ENCODE measurements at regions not wholly inside any gene's neighbourhood (a gene's known extent, or its start where the extent isn't known, plus 50 kb on each side); places are given as distances from the start of the nearest gene placed in this dataset.

DNA sequence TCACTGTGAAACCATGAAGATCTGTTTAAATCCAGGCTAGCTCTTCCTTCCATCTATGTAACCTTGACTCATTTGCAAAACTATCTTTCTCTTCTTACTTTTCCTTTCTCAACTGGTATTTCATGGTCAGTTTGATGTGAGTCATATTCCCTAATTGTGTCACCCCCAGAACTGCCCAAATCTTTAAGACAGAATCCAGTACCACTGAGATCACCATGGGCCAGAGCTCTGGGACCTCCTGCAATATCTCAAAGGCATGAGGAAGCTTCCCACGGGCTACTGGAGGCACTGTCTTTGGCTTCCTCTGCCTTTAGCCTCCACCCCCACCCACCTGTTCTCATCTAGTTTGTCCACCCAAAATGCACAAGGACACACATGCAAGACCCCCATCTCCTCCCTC lies 274.4 kb upstream of the FMN2 start:
- H3K27me3 ChIP-seq (ENCODE audit: low read length), result no peaks in the 10 kb centered on the region
- H3K9ac ChIP-seq (ENCODE audit: low read length), result no peak overlapping the region
- no peak overlapping the region for H3K4me2 ChIP-seq (ENCODE audit: low read depth, low read length, poor library complexity, severe bottlenecking)
- no peak for DNase-seq
- H3K36me3 ChIP-seq (ENCODE audit: insufficient read depth, low read length), result no peaks in the 10 kb centered on the region
- H3K9me3 ChIP-seq (ENCODE audit: low read length), result no peaks in the 10 kb centered on the region
- no peak overlapping the region for H3K4me3 ChIP-seq (ENCODE audit: low read length)
- H3K4me1 ChIP-seq (ENCODE audit: low read length), result no peaks in the 10 kb centered on the region
- no peaks in the 10 kb centered on the region for H3K9me2 ChIP-seq (replicated peaks; ENCODE audit: insufficient read depth, low read length)
- H3K27ac ChIP-seq (ENCODE audit: low read length), result no peak overlapping the region
- no peaks in the 10 kb centered on the region for H4K20me1 ChIP-seq (ENCODE audit: insufficient read depth, low read depth, low read length)
- H2AFZ ChIP-seq (ENCODE audit: low read length), result no peak overlapping the region
- no peaks in the 10 kb centered on the region for H3K79me2 ChIP-seq (ENCODE audit: low read length)

DNA sequence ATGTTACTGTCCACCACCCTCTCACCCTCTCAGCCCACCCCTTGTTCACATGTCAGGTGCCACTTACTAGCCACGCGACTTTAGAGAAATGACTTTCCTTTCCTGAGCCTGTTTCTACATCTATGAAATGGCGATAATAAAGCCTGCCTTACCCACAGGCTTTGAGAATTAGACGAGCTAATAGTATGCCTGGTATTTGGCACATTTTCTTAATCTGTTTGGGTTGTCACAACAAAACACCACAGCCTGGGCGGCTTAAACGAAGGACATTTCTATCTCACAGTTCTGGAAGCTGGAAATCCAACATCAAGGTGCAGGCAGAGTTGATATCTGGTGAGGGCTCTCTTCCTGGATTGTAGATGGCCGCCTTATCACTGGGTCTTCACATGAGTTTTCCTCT lies 273.9 kb upstream of the FMN2 start:
- H3K4me3 ChIP-seq (ENCODE audit: low read length), result no peak overlapping the region
- no peaks in the 10 kb centered on the region for H3K27me3 ChIP-seq (ENCODE audit: low read length)
- no peaks in the 10 kb centered on the region for H3K36me3 ChIP-seq (ENCODE audit: insufficient read depth, low read length)
- no peaks in the 10 kb centered on the region for H3K9me3 ChIP-seq (ENCODE audit: low read length)
- no peak overlapping the region for H3K9ac ChIP-seq (ENCODE audit: low read length)
- H3K9me2 ChIP-seq (replicated peaks; ENCODE audit: insufficient read depth, low read length), result no peaks in the 10 kb centered on the region
- H3K79me2 ChIP-seq (ENCODE audit: low read length), result no peaks in the 10 kb centered on the region
- no peaks in the 10 kb centered on the region for H4K20me1 ChIP-seq (ENCODE audit: insufficient read depth, low read depth, low read length)
- no peaks in the 10 kb centered on the region for H3K4me1 ChIP-seq (ENCODE audit: low read length)
- no peak overlapping the region for H3K27ac ChIP-seq (ENCODE audit: low read length)
- no peak overlapping the region for H3K4me2 ChIP-seq (ENCODE audit: low read depth, low read length, poor library complexity, severe bottlenecking)
- no peak for DNase-seq
- no peak overlapping the region for H2AFZ ChIP-seq (ENCODE audit: low read length)

- Histone ChIP-seq H3K27me3 (ENCODE audit: low read length) (no peaks in the 10 kb centered on the region), H3K79me2 (ENCODE audit: low read length) (no peaks in the 10 kb centered on the region), H3K9me2 (replicated peaks; ENCODE audit: insufficient read depth, low read length) (no peaks in the 10 kb centered on the region), H3K9ac (ENCODE audit: low read length) (no peak overlapping the region), H3K4me2 (ENCODE audit: low read depth, low read length, poor library complexity, severe bottlenecking) (no peak overlapping the region), H3K4me3 (ENCODE audit: low read length) (no peak overlapping the region), H4K20me1 (ENCODE audit: insufficient read depth, low read depth, low read length) (no peaks in the 10 kb centered on the region), H3K27ac (ENCODE audit: low read length) (no peak overlapping the region), H2AFZ (ENCODE audit: low read length) (no peak overlapping the region), H3K36me3 (ENCODE audit: insufficient read depth, low read length) (no peaks in the 10 kb centered on the region), H3K9me3 (ENCODE audit: low read length) (no peaks in the 10 kb centered on the region), H3K4me1 (ENCODE audit: low read length) (no peaks in the 10 kb centered on the region)
- peak; percentile 42 for DNase-seq
Observed at GRCh38 chr1:239819096-239819495, 272.6 kb upstream of the FMN2 start.

GRCh38 chr1:239819756-239820250 lies 271.9 kb upstream of the FMN2 start:
- Histone ChIP-seq H3K79me2 (ENCODE audit: low read length) (no peaks in the 10 kb centered on the region), H3K9me3 (ENCODE audit: low read length) (no peaks in the 10 kb centered on the region), H3K27me3 (ENCODE audit: low read length) (no peaks in the 10 kb centered on the region), H3K4me3 (ENCODE audit: low read length) (no peak overlapping the region), H3K27ac (ENCODE audit: low read length) (no peak overlapping the region), H3K9me2 (replicated peaks; ENCODE audit: insufficient read depth, low read length) (no peaks in the 10 kb centered on the region), H3K9ac (ENCODE audit: low read length) (no peak overlapping the region), H3K36me3 (ENCODE audit: insufficient read depth, low read length) (no peaks in the 10 kb centered on the region), H2AFZ (ENCODE audit: low read length) (no peak overlapping the region), H3K4me2 (ENCODE audit: low read depth, low read length, poor library complexity, severe bottlenecking) (no peak overlapping the region), H4K20me1 (ENCODE audit: insufficient read depth, low read depth, low read length) (no peaks in the 10 kb centered on the region), H3K4me1 (ENCODE audit: low read length) (no peaks in the 10 kb centered on the region)
- no peak for DNase-seq

DNA sequence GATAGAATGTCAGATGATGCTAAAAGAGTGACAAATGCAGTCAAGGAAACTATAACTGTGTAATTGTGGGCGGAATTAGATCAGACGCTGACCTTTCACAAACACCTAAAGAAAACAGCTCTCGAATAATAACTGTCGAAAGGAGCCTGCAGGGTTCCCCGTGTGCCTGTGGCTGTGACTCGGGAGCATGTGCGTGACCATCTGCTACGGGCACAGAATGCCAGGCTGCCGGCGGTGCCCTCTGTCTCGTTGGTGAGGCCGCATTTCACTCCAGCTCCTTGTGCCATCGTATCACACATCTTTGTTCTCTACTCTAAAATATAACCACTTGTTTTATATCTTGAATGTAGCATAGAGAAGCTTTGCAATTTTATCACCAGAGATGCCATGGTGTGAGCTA lies 267.8 kb upstream of the FMN2 start:
- H3K4me1 ChIP-seq (ENCODE audit: low read length), result no peaks in the 10 kb centered on the region
- H3K27ac ChIP-seq (ENCODE audit: low read length), result no peak overlapping the region
- H3K27me3 ChIP-seq (ENCODE audit: low read length), result no peaks in the 10 kb centered on the region
- no peaks in the 10 kb centered on the region for H3K9me3 ChIP-seq (ENCODE audit: low read length)
- no peak overlapping the region for H3K4me2 ChIP-seq (ENCODE audit: low read depth, low read length, poor library complexity, severe bottlenecking)
- H2AFZ ChIP-seq (ENCODE audit: low read length), result no peak overlapping the region
- no peak for DNase-seq
- no peak overlapping the region for H3K4me3 ChIP-seq (ENCODE audit: low read length)
- H4K20me1 ChIP-seq (ENCODE audit: insufficient read depth, low read depth, low read length), result no peaks in the 10 kb centered on the region
- no peaks in the 10 kb centered on the region for H3K36me3 ChIP-seq (ENCODE audit: insufficient read depth, low read length)
- no peaks in the 10 kb centered on the region for H3K79me2 ChIP-seq (ENCODE audit: low read length)
- no peak overlapping the region for H3K9ac ChIP-seq (ENCODE audit: low read length)
- H3K9me2 ChIP-seq (replicated peaks; ENCODE audit: insufficient read depth, low read length), result no peaks in the 10 kb centered on the region

DNA sequence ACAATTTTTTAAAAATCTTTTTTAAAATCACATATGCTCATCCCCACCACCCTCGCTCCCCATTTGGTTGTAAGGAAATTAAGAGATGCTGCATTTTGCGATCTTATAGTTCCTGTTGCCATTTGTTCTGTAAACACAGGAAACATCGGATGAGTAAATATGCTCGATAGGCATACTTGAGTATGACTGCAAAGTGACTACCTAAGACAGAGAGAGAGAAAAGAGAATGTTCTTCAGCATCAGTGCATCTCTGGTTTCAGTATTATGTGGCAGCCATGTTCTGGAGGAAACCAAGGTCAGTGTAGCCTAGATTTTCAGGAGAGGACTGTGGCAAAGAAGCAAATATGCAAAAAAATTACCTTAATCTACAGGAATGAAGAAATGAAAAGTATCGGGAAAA lies 265.5 kb upstream of the FMN2 start:
- Histone ChIP-seq H3K36me3 (ENCODE audit: insufficient read depth, low read length) (no peaks in the 10 kb centered on the region), H3K27me3 (ENCODE audit: low read length) (no peaks in the 10 kb centered on the region), H3K9me2 (replicated peaks; ENCODE audit: insufficient read depth, low read length) (no peaks in the 10 kb centered on the region), H2AFZ (ENCODE audit: low read length) (no peak overlapping the region), H3K9me3 (ENCODE audit: low read length) (no peaks in the 10 kb centered on the region), H3K4me3 (ENCODE audit: low read length) (no peak overlapping the region), H3K9ac (ENCODE audit: low read length) (no peak overlapping the region), H3K4me1 (ENCODE audit: low read length) (no peaks in the 10 kb centered on the region), H3K4me2 (ENCODE audit: low read depth, low read length, poor library complexity, severe bottlenecking) (no peak overlapping the region), H3K79me2 (ENCODE audit: low read length) (no peaks in the 10 kb centered on the region), H3K27ac (ENCODE audit: low read length) (no peak overlapping the region), H4K20me1 (ENCODE audit: insufficient read depth, low read depth, low read length) (no peaks in the 10 kb centered on the region)
- no peak for DNase-seq

DNA sequence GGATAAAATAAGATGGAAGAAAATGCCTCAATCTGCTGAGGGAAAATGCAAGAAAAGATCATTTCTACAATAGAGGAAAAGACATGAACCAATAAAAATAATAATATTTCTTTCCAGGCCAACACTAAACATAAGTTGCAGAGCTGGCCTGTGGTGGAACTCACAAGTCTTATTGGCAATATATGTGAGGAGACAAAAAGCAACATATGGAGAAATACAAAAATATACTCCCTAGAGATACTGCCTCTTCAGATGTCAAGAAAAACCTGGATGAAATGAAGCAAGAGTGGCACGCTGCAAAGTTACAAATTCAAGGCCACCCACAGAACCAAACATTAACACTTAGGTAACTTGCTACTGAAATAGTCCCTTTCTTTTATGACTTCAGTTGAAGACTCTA lies 264.9 kb upstream of the FMN2 start:
- Histone ChIP-seq H3K27ac (ENCODE audit: low read length) (no peak overlapping the region), H3K27me3 (ENCODE audit: low read length) (no peaks in the 10 kb centered on the region), H4K20me1 (ENCODE audit: insufficient read depth, low read depth, low read length) (no peaks in the 10 kb centered on the region), H3K4me1 (ENCODE audit: low read length) (no peaks in the 10 kb centered on the region), H3K36me3 (ENCODE audit: insufficient read depth, low read length) (no peaks in the 10 kb centered on the region), H2AFZ (ENCODE audit: low read length) (no peak overlapping the region), H3K4me2 (ENCODE audit: low read depth, low read length, poor library complexity, severe bottlenecking) (no peak overlapping the region), H3K79me2 (ENCODE audit: low read length) (no peaks in the 10 kb centered on the region), H3K9me3 (ENCODE audit: low read length) (no peaks in the 10 kb centered on the region), H3K9ac (ENCODE audit: low read length) (no peak overlapping the region), H3K9me2 (replicated peaks; ENCODE audit: insufficient read depth, low read length) (no peaks in the 10 kb centered on the region), H3K4me3 (ENCODE audit: low read length) (no peak overlapping the region)
- no peak for DNase-seq

DNA sequence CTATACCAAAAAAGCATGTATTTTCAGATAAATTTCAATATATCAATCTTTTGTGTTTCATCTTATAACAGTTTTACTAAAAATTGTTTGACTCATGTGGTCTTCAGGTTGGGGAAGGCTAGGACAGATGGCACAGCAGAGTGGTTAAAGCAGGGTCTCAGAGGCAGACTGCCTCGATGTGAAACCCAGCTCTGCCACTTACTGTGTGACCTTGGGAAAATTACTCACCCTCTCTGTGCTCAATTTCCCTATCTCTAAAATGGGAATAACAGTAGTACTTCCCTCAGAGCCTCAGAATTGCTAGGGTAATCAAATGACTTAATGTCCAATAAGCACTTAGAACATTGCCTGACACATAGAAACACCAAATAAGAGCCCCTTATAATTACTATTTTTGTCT lies 262.1 kb upstream of the FMN2 start:
- Histone ChIP-seq H3K4me1 (ENCODE audit: low read length) (no peaks in the 10 kb centered on the region), H3K9ac (ENCODE audit: low read length) (no peak overlapping the region), H3K36me3 (ENCODE audit: insufficient read depth, low read length) (no peaks in the 10 kb centered on the region), H3K27me3 (ENCODE audit: low read length) (no peaks in the 10 kb centered on the region), H3K79me2 (ENCODE audit: low read length) (no peaks in the 10 kb centered on the region), H3K27ac (ENCODE audit: low read length) (no peak overlapping the region), H3K4me2 (ENCODE audit: low read depth, low read length, poor library complexity, severe bottlenecking) (no peak overlapping the region), H4K20me1 (ENCODE audit: insufficient read depth, low read depth, low read length) (no peaks in the 10 kb centered on the region), H3K9me3 (ENCODE audit: low read length) (no peaks in the 10 kb centered on the region), H2AFZ (ENCODE audit: low read length) (no peak overlapping the region), H3K4me3 (ENCODE audit: low read length) (no peak overlapping the region), H3K9me2 (replicated peaks; ENCODE audit: insufficient read depth, low read length) (no peaks in the 10 kb centered on the region)
- no peak for DNase-seq
